HepG2 (cell line): ENCODE measurements at regions not wholly inside any gene's neighbourhood (a gene's known extent, or its start where the extent isn't known, plus 50 kb on each side); places are given as distances from the start of the nearest gene placed in this dataset.

Experiments
- ATAC-seq: fragments of 200-7000 bp; cut with Tn5 transposase; 3 replicates; pipeline ENCODE4 v1.9.1; 2020; ENCODE audit warnings: mild to moderate bottlenecking, moderate library complexity
- BruUV-seq: library from RNA; stranded (reverse); fragments of 400-500 nt; replicated peaks from 2 replicates; lab custom pipeline; 2021; lab: Mats Ljungman, UMichigan
- CTCF ChIA-PET: fragments of 300-600 bp; formaldehyde crosslinking; extraction: SDS; loops from one replicate; lab custom pipeline; 2021; ENCODE audit warnings: low total read pairs, inconsistent platforms, low intra/inter-chr PET ratio; lab: Yijun Ruan, JAX
- POLR2A ChIA-PET: fragments of 350-600 bp; sonication (Branson Sonifier 250); formaldehyde crosslinking; loops from one replicate; lab custom pipeline; 2020; ENCODE audit warnings: antibody characterized with exemption, inconsistent platforms; lab: Yijun Ruan, JAX
- DNase-seq: peaks from one replicate; pipeline ENCODE4 v3.0.0-alpha.2; 2015; ENCODE audit warnings: low spot score
- FAIRE-seq: peaks from 3 replicates; lab custom pipeline; 2011; peaks lifted over from hg19 to GRCh38; lab: Jason Lieb, UNC
- H2AFZ ChIP-seq: one replicate; pipeline ENCODE4 v1.6.1; 2011; ENCODE audit warnings: low read length, inconsistent platforms
- H3K27ac ChIP-seq: fragments of 300-600 bp; 3 replicates; pipeline ENCODE4 v1.8.0; 2011; ENCODE audit warnings: mixed run types, mild to moderate bottlenecking, mixed read lengths, low read length, inconsistent platforms; ENCODE audit not compliant: insufficient read depth; ENCODE audit errors: extremely low read length
- H3K27me3 ChIP-seq, 2 experiments: fragments of 200-600 bp in 1 of 2; 2 replicates in 1 of 2; 3 replicates in 1 of 2; pipeline versions ENCODE4 v1.6.0 to v1.8.0; 2011; ENCODE audit warnings: low read length in 2 of 2, mild to moderate bottlenecking in 2 of 2, moderate library complexity in 2 of 2, inconsistent platforms in 1 of 2; ENCODE audit not compliant: insufficient read depth in 2 of 2, control insufficient read depth in 1 of 2
- H3K36me3 ChIP-seq, 2 experiments: fragments of 200-600 bp in 1 of 2; replicated peaks in 1 of 2; 2 replicates in 1 of 2; 3 replicates in 1 of 2; pipeline versions ENCODE4 v1.5.1 to v1.8.0; 2011; ENCODE audit warnings: low read length in 2 of 2, inconsistent platforms in 1 of 2; ENCODE audit not compliant: insufficient read depth in 2 of 2, control insufficient read depth in 1 of 2
- H3K4me1 ChIP-seq: 2 replicates; pipeline ENCODE4 v1.5.1; 2012; ENCODE audit warnings: low read length, inconsistent platforms; ENCODE audit not compliant: insufficient read depth
- H3K4me2 ChIP-seq: 2 replicates; pipeline ENCODE4 v1.6.0; 2011; ENCODE audit warnings: low read depth, low read length, inconsistent platforms
- H3K4me3 ChIP-seq, 3 experiments: fragments of 200-600 bp in 1 of 3; sonication (generic), shearing (Covaris generic) in 1 of 3; replicated peaks in 1 of 3; 2 replicates each; pipeline ENCODE4 v1.5.1; 2011 to 2016; ENCODE audit warnings: low read length in 3 of 3, inconsistent platforms in 2 of 3, low read depth in 2 of 3, mild to moderate bottlenecking in 2 of 3, control low read depth in 1 of 3, mixed read lengths in 1 of 3; ENCODE audit not compliant: insufficient read depth in 1 of 3
- H3K79me2 ChIP-seq: one replicate; pipeline ENCODE4 v1.6.1; 2011; ENCODE audit warnings: low read length, inconsistent platforms; ENCODE audit not compliant: insufficient read depth
- H3K9ac ChIP-seq: 2 replicates; pipeline ENCODE4 v1.6.0; 2011; ENCODE audit warnings: mild to moderate bottlenecking, low read depth, low read length, inconsistent platforms; ENCODE audit not compliant: insufficient read depth
- H3K9me3 ChIP-seq: 2 replicates; pipeline ENCODE4 v1.5.1; 2012; ENCODE audit warnings: mild to moderate bottlenecking, low read length
- H4K20me1 ChIP-seq: 2 replicates; pipeline ENCODE4 v1.6.0; 2011; ENCODE audit warnings: inconsistent platforms, mild to moderate bottlenecking, low read length, moderate library complexity; ENCODE audit not compliant: insufficient read depth
- ATAD3A ChIP-seq: sonication (generic); formaldehyde crosslinking; IDR thresholded peaks from 2 replicates; pipeline ENCODE4 v1.4.0; 2020; ENCODE audit warnings: missing genetic modification reagents
- GPN1 ChIP-seq: sonication (generic); formaldehyde crosslinking; IDR thresholded peaks from 2 replicates; pipeline ENCODE4 v1.5.1; 2020; ENCODE audit warnings: missing genetic modification reagents, borderline replicate concordance
- HMG20A ChIP-seq: IDR thresholded peaks from 2 replicates; pipeline ENCODE4 v1.6.1; 2016; ENCODE audit warnings: borderline replicate concordance
- KAT8 ChIP-seq: IDR thresholded peaks from 2 replicates; pipeline ENCODE4 v1.6.1; 2016; ENCODE audit warnings: missing genetic modification reagents, missing compliant biosample characterization
- KLF13 ChIP-seq: sonication (generic); formaldehyde crosslinking; IDR thresholded peaks from 2 replicates; pipeline ENCODE4 v1.4.0; 2020; ENCODE audit warnings: mild to moderate bottlenecking, missing genetic modification reagents
- MAFF ChIP-seq: IDR thresholded peaks from 2 replicates; pipeline ENCODE4 v1.6.1; 2011; ENCODE audit warnings: low read depth, low read length, improper control_type of control experiment
- RNF219 ChIP-seq: sonication (generic); formaldehyde crosslinking; IDR thresholded peaks from 2 replicates; pipeline ENCODE4 v1.5.0; 2020; ENCODE audit warnings: mild to moderate bottlenecking, missing genetic modification reagents
- SMC3 ChIP-seq: IDR thresholded peaks from 2 replicates; pipeline ENCODE4 v1.6.1; 2011; ENCODE audit warnings: low read length, improper control_type of control experiment
- SNAI1 ChIP-seq: sonication (generic); formaldehyde crosslinking; IDR thresholded peaks from 2 replicates; pipeline ENCODE4 v1.5.0; 2020; ENCODE audit warnings: mild to moderate bottlenecking, missing genetic modification reagents, borderline replicate concordance
- ZFP36L2 ChIP-seq: sonication (generic); formaldehyde crosslinking; IDR thresholded peaks from 2 replicates; pipeline ENCODE4 v1.4.0; 2020; ENCODE audit warnings: missing genetic modification reagents
- ZNF275 ChIP-seq: sonication (generic); formaldehyde crosslinking; IDR thresholded peaks from 2 replicates; pipeline ENCODE4 v1.8.0; 2022; ENCODE audit warnings: missing genetic modification reagents, mild to moderate bottlenecking, inconsistent platforms, borderline replicate concordance
- ZNF44 ChIP-seq: sonication (generic); formaldehyde crosslinking; IDR thresholded peaks from 2 replicates; pipeline ENCODE4 v1.5.1; 2020; ENCODE audit warnings: mild to moderate bottlenecking, missing genetic modification reagents
- ZNF891 ChIP-seq: sonication (generic); formaldehyde crosslinking; IDR thresholded peaks from 2 replicates; pipeline ENCODE4 v1.5.0; 2020; ENCODE audit warnings: mild to moderate bottlenecking, missing genetic modification reagents
- ZSCAN21 ChIP-seq: sonication (generic); formaldehyde crosslinking; IDR thresholded peaks from 2 replicates; pipeline ENCODE4 v1.8.0; 2022; ENCODE audit warnings: mild to moderate bottlenecking, missing genetic modification reagents, moderate library complexity, borderline replicate concordance
- WGBS: methylation state at CpG from one replicate; pipeline ENCODE4 v1.1.6; 2017; ENCODE audit warnings: low lambda C conversion rate; 5-methylcytosine and 5-hydroxymethylcytosine counted together
- in situ Hi-C: cut with HindIII; loops from 2 replicates; pipeline ENCODE4 v1.10.0; 2017; ENCODE audit warnings: low pct_unique_long_range_greater_than_20kb; ENCODE audit not compliant: extremely low pct_ligation_motif_present
- intact Hi-C: fragments of 100-400 bp; cut with micrococcal nuclease; formaldehyde crosslinking; loops from one replicate; pipeline ENCODE4 v1.10.0; 2022; ENCODE audit not compliant: unreplicated experiment
- TF ChIP-seq, protein P1 (sequence below): sonication (generic); formaldehyde crosslinking; IDR thresholded peaks from 2 replicates; pipeline ENCODE4 v1.8.1; 2023; ENCODE audit warnings: mild to moderate bottlenecking, missing genetic modification reagents
- TF ChIP-seq, protein P2 (sequence below): sonication (generic); IDR thresholded peaks from 2 replicates; pipeline ENCODE4 v1.6.1; 2016; ENCODE audit warnings: low read depth, borderline replicate concordance

- in situ Hi-C loops (no loop called here), intact Hi-C loops (no loop called here)
- no peak overlapping the region for H3K4me3 ChIP-seq
- no peak overlapping the region for H2AFZ ChIP-seq
- ChIA-PET POLR2A (no interaction called here), CTCF (no interaction called here)
- H3K4me1 ChIP-seq, result no peaks in the 10 kb centered on the region
- no peak for FAIRE-seq
- ATAC-seq, result no peak
- H3K9ac ChIP-seq, result no peak overlapping the region
- peaks cover 4% of the 10 kb centered on the region for H3K9me3 ChIP-seq
- no peak for TF ChIP-seq ZSCAN21
- no peak for TF ChIP-seq ZNF891 (CRISPR knock-in tag)
- no peak for TF ChIP-seq ZFP36L2
- TF ChIP-seq GPN1 (CRISPR knock-in tag), result no peak
- TF ChIP-seq KLF13 (CRISPR knock-in tag), result no peak
- TF ChIP-seq, all 625 proteins: peak for 0
- 0% methylated on average over 2 of the region's 2 CpGs for WGBS
- Histone ChIP-seq H3K4me2 (no peak overlapping the region), H3K79me2 (no peaks in the 10 kb centered on the region), H3K27me3 (no peaks in the 10 kb centered on the region; a peak in 1 of 5 replicates), H4K20me1 (no peaks in the 10 kb centered on the region), H3K36me3 (no peaks in the 10 kb centered on the region), H3K27ac (no peak overlapping the region)
- no peak for DNase-seq
- no TSS peak for BruUV-seq
These were observed 684.5 kb upstream of the SLITRK1 start for GRCh38 chr13:84566780-84567179.

GRCh38 chr13:84563611-84564010 lies 681.3 kb upstream of the SLITRK1 start:
- POLR2A ChIA-PET, result no interaction called here
- CTCF ChIA-PET, result no interaction called here
- TF ChIP-seq MAFF (no peak), HMG20A (CRISPR knock-in tag) (no peak), RNF219 (no peak), SMC3 (no peak), ZNF44 (CRISPR knock-in tag) (no peak), KAT8 (no peak), SNAI1 (CRISPR knock-in tag) (no peak), ZNF275 (CRISPR knock-in tag) (no peak), ATAD3A (CRISPR knock-in tag) (no peak)
- TF ChIP-seq, protein P1, sequence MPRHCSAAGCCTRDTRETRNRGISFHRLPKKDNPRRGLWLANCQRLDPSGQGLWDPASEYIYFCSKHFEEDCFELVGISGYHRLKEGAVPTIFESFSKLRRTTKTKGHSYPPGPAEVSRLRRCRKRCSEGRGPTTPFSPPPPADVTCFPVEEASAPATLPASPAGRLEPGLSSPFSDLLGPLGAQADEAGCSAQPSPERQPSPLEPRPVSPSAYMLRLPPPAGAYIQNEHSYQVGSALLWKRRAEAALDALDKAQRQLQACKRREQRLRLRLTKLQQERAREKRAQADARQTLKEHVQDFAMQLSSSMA (CRISPR knock-in tag), result no peak
- TF ChIP-seq, protein P2, sequence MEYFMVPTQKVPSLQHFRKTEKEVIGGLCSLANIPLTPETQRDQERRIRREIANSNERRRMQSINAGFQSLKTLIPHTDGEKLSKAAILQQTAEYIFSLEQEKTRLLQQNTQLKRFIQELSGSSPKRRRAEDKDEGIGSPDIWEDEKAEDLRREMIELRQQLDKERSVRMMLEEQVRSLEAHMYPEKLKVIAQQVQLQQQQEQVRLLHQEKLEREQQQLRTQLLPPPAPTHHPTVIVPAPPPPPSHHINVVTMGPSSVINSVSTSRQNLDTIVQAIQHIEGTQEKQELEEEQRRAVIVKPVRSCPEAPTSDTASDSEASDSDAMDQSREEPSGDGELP, result no peak
- Histone ChIP-seq H3K79me2 (no peaks in the 10 kb centered on the region), H3K4me3 (no peak overlapping the region), H3K27ac (no peak overlapping the region), H3K27me3 (no peaks in the 10 kb centered on the region; a peak in 1 of 5 replicates), H3K9ac (no peak overlapping the region), H3K9me3 (peaks cover 20% of the 10 kb centered on the region; the same call in 1 of the 2 replicates), H3K4me1 (no peaks in the 10 kb centered on the region), H3K4me2 (no peak overlapping the region), H4K20me1 (no peaks in the 10 kb centered on the region), H2AFZ (no peak overlapping the region), H3K36me3 (no peaks in the 10 kb centered on the region)
- WGBS, result 0% methylated on average over 3 of the region's 3 CpGs
- no TSS peak for BruUV-seq
- DNase-seq (no peak), ATAC-seq (no peak), FAIRE-seq (no peak)
- in situ Hi-C loops, result no loop called here
- intact Hi-C loops, result no loop called here
